B cell (primary cell): ENCODE measurements at regions not wholly inside any gene's neighbourhood (a gene's known extent, or its start where the extent isn't known, plus 50 kb on each side); places are given as distances from the start of the nearest gene placed in this dataset.
A peak's percentile ranks its signal among the peaks of the same experiment; 100 is the strongest.

Source experiments
- ATAC-seq: fragments of 200-7000 bp; cut with Tn5 transposase; one replicate; pipeline ENCODE4 v1.10.0; 2021; ENCODE audit warnings: low read depth, mild to moderate bottlenecking, moderate number of reproducible peaks, moderate library complexity
- CTCF ChIA-PET: fragments of 350-600 bp; sonication (Branson Sonifier 250); formaldehyde crosslinking; loops from one replicate; lab custom pipeline; 2021; ENCODE audit warnings: antibody characterized with exemption, inconsistent platforms; lab: Charles Lee
- POLR2A ChIA-PET: fragments of 350-600 bp; sonication (Branson Sonifier 250); formaldehyde crosslinking; loops from one replicate; lab custom pipeline; 2021; ENCODE audit warnings: antibody characterized with exemption; lab: Charles Lee
- DNase-seq: peaks from one replicate; pipeline ENCODE4 v3.0.0; 2013
- H2AFZ ChIP-seq: 2 replicates; pipeline ENCODE4 v1.6.1; 2012; ENCODE audit warnings: mild to moderate bottlenecking, low read depth, low read length; ENCODE audit not compliant: insufficient read depth, poor library complexity, severe bottlenecking
- H3K27ac ChIP-seq, 2 donors: 1 replicate in 1 of 2; 2 replicates in 1 of 2; pipeline ENCODE4 v1.5.1; 2012 to 2013; ENCODE audit warnings: low read length in 2 of 2, mild to moderate bottlenecking in 2 of 2, moderate library complexity in 1 of 2
- H3K27me3 ChIP-seq, 4 experiments: fragments of 200-600 bp in 1 of 4; sonication (generic) in 1 of 4; replicated peaks in 1 of 4; 1 replicate in 2 of 4; 2 replicates in 2 of 4; pipeline versions ENCODE4 v1.6.1 to v1.7.0; 2013 to 2016; ENCODE audit warnings: low read length in 3 of 4, mild to moderate bottlenecking in 2 of 4, mixed read lengths in 1 of 4, moderate library complexity in 1 of 4; ENCODE audit not compliant: insufficient read depth in 4 of 4, control insufficient read depth in 3 of 4; ENCODE audit errors: control extremely low read depth in 1 of 4
- H3K36me3 ChIP-seq, 2 experiments: replicated peaks in 1 of 2; 1 replicate in 1 of 2; 2 replicates in 1 of 2; pipeline versions ENCODE4 v1.6.1 to v1.7.1; 2013; ENCODE audit warnings: low read length in 1 of 2; ENCODE audit not compliant: insufficient read depth in 2 of 2, control insufficient read depth in 1 of 2; ENCODE audit errors: control extremely low read depth in 1 of 2, extremely low read depth in 1 of 2
- H3K4me1 ChIP-seq, 2 donors: fragments of 200-600 bp in 1 of 2; sonication (generic) in 1 of 2; 1 replicate in 1 of 2; 2 replicates in 1 of 2; pipeline versions ENCODE4 v1.5.1 to v1.6.1; 2013 to 2017; ENCODE audit warnings: low read length in 2 of 2; ENCODE audit not compliant: control insufficient read depth in 2 of 2, insufficient read depth in 2 of 2
- H3K4me2 ChIP-seq: replicated peaks from 2 replicates; pipeline ENCODE3; 2012; ENCODE audit warnings: mild to moderate bottlenecking, low read depth, low read length; ENCODE audit not compliant: poor library complexity, severe bottlenecking
- H3K4me3 ChIP-seq, 5 experiments: fragments of 200-600 bp in 1 of 5; sonication (generic) in 1 of 5; 1 replicate in 3 of 5; 2 replicates in 2 of 5; pipeline versions ENCODE4 v1.5.1 to v1.7.0; 2011 to 2016; ENCODE audit warnings: low read length in 4 of 5, mild to moderate bottlenecking in 4 of 5, low read depth in 2 of 5, control low read depth in 1 of 5, moderate library complexity in 1 of 5; ENCODE audit not compliant: insufficient read depth in 1 of 5; ENCODE audit errors: control extremely low read depth in 1 of 5, extremely low read depth in 1 of 5
- H3K79me2 ChIP-seq: fragments of 200-600 bp; sonication (generic); one replicate; pipeline ENCODE4 v1.6.0; 2016; ENCODE audit warnings: low read length; ENCODE audit not compliant: control insufficient read depth, insufficient read depth
- H3K9ac ChIP-seq: fragments of 200-600 bp; sonication (generic); 2 replicates; pipeline ENCODE4 v1.6.1; 2017; ENCODE audit warnings: mild to moderate bottlenecking, low read length, moderate library complexity
- H3K9me3 ChIP-seq, 3 donors: one replicate each; pipeline versions ENCODE4 v1.6.1 to v1.7.1; 2013; ENCODE audit warnings: low read length in 2 of 3; ENCODE audit not compliant: control insufficient read depth in 2 of 3, insufficient read depth in 1 of 3; ENCODE audit errors: control extremely low read depth in 1 of 3
- H4K20me1 ChIP-seq: 2 replicates; pipeline ENCODE4 v1.6.0; 2012; ENCODE audit warnings: mild to moderate bottlenecking, low read length; ENCODE audit not compliant: insufficient read depth, control insufficient read depth, poor library complexity, severe bottlenecking
- H3K27ac Mint-ChIP-seq: one replicate; pipeline ENCODE4 v1.8.0; 2021; ENCODE audit warnings: mixed read lengths
- H3K27me3 Mint-ChIP-seq: one replicate; pipeline ENCODE4 v1.8.0; 2021; ENCODE audit warnings: mixed read lengths
- H3K4me1 Mint-ChIP-seq: one replicate; pipeline ENCODE4 v1.8.0; 2021; ENCODE audit warnings: mixed read lengths
- H3K4me3 Mint-ChIP-seq: one replicate; pipeline ENCODE4 v1.8.0; 2021; ENCODE audit warnings: mixed read lengths
- H3K9me3 Mint-ChIP-seq: one replicate; pipeline ENCODE4 v1.8.0; 2022; ENCODE audit warnings: mixed read lengths; ENCODE audit not compliant: insufficient read depth
- CTCF ChIP-seq: fragments of 200-600 bp; IDR thresholded peaks from one replicate; pipeline ENCODE4 v1.8.0; 2022; ENCODE audit warnings: antibody characterized with exemption, mild to moderate bottlenecking
- EZH2 ChIP-seq: IDR thresholded peaks from 2 replicates; pipeline ENCODE4 v1.6.1; 2012; ENCODE audit warnings: borderline replicate concordance, low read depth, mild to moderate bottlenecking, moderate library complexity, low read length; ENCODE audit not compliant: insufficient read depth, poor library complexity, severe bottlenecking
- WGBS: methylation state at CpG from one replicate; pipeline ENCODE4 v1.1.5; 2013; ENCODE audit warnings: missing lambda C conversion rate; ENCODE audit not compliant: insufficient coverage; 5-methylcytosine and 5-hydroxymethylcytosine counted together
- intact Hi-C: fragments of 100-400 bp; cut with micrococcal nuclease; formaldehyde crosslinking; loops from one replicate; pipeline ENCODE4 v1.10.0; 2022

- ChIA-PET CTCF (interaction anchor here (1.1 to 2.0 kb wide), 2 partner anchors 343 to 345 kb away, joined by 3 to 6 read pairs; no protein-coding TSS in a partner anchor), POLR2A (no interaction called here)
- DNase-seq: no peak
- no peaks in the 10 kb centered on the region for H3K4me1 Mint-ChIP-seq
- no peak overlapping the region for H2AFZ ChIP-seq
- peaks cover 34% of the 10 kb centered on the region for H3K27me3 Mint-ChIP-seq
- no peaks in the 10 kb centered on the region for H3K79me2 ChIP-seq
- no peak for ATAC-seq
- H3K27ac ChIP-seq: no peak overlapping the region
- no peaks in the 10 kb centered on the region for H4K20me1 ChIP-seq
- H3K9me3 Mint-ChIP-seq: peaks cover 5% of the 10 kb centered on the region
- 75% methylated on average over 1 of the region's 2 CpGs for WGBS
- no peaks in the 10 kb centered on the region for H3K9me3 ChIP-seq
- no peak for TF ChIP-seq CTCF
- no peak for TF ChIP-seq EZH2
- no peak overlapping the region for H3K9ac ChIP-seq
- H3K36me3 ChIP-seq: no peaks in the 10 kb centered on the region
- H3K4me3 ChIP-seq: no peak overlapping the region
- peaks cover 0 to 2% (median 0%) of the 10 kb centered on the region in 4 experiments for H3K27me3 ChIP-seq
- H3K27ac Mint-ChIP-seq: no peak overlapping the region
- H3K4me2 ChIP-seq: no peak overlapping the region
- H3K4me1 ChIP-seq: no peaks in the 10 kb centered on the region
- no peak overlapping the region for H3K4me3 Mint-ChIP-seq
- intact Hi-C loops: loop anchor here (2.0 kb wide), 1 partner anchor 353 kb away; no protein-coding TSS in a partner anchor
Observed at GRCh38 chr18:32577561-32577960, 106.9 kb upstream of the GAREM1 start.

DNA sequence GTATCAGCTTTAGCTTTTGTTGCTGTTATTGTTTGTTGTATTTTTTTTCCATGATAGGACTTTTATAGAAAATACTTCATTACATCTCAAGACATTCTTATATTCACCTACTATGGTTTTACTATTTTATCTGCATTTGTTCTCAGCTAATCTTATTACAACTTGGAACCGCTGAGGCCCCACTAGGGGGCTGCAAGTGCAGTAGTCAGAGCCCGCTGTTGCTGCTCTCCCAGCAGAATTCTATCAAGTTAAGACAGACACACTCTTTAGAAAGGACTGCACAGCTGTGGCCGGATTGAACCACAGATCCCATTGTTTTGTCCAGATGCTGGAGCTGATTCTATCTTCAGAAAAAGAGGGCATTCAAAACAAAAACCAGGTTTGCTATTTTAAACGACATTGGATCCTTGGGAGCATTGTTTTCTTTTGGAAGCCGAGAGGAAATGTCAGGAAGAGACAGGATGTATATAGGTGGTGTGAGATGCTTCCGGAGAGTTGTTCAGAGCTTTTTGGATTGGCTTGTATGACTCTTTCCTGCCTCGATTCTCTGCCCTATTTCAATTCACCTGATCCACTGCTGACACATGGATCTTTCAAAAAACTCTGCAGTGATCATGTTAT is 105.7 kb upstream of the GAREM1 start:
- no peak overlapping the region for H3K4me3 ChIP-seq
- H3K9ac ChIP-seq: no peak overlapping the region
- TF ChIP-seq EZH2: no peak
- peak; percentile 29 for TF ChIP-seq CTCF
- no peak overlapping the region for H3K27ac Mint-ChIP-seq
- ChIA-PET POLR2A (no interaction called here), CTCF (interaction anchor here (1.1 to 2.0 kb wide), 6 partner anchors 10 to 352 kb away, joined by 3 to 6 read pairs (median 4); no protein-coding TSS in a partner anchor)
- no peaks in the 10 kb centered on the region for H3K9me3 ChIP-seq
- H3K4me2 ChIP-seq: no peak overlapping the region
- H3K79me2 ChIP-seq: no peaks in the 10 kb centered on the region
- H3K36me3 ChIP-seq: no peaks in the 10 kb centered on the region
- no peaks in the 10 kb centered on the region for H4K20me1 ChIP-seq
- H3K27me3 Mint-ChIP-seq: peaks cover 35% of the 10 kb centered on the region
- WGBS: 4% methylated on average over 3 of the region's 7 CpGs
- peaks cover 5% of the 10 kb centered on the region for H3K9me3 Mint-ChIP-seq
- no peaks in the 10 kb centered on the region for H3K4me1 Mint-ChIP-seq
- no peak overlapping the region for H3K4me3 Mint-ChIP-seq
- no peaks in the 10 kb centered on the region for H3K4me1 ChIP-seq
- ATAC-seq: no peak
- no peaks in the 10 kb centered on the region for H3K27me3 ChIP-seq
- H3K27ac ChIP-seq: no peak overlapping the region
- DNase-seq: peak; percentile 7
- intact Hi-C loops: loop anchor here (2.0 kb wide), 1 partner anchor 354 kb away; no protein-coding TSS in a partner anchor
- no peak overlapping the region for H2AFZ ChIP-seq
